ENCODE measurements at regions not wholly inside any gene's neighbourhood (a gene's known extent, or its start where the extent isn't known, plus 50 kb on each side); places are given as distances from the start of the nearest gene placed in this dataset.

GRCh38 chr1:83583351-83584014 is 415.4 kb downstream of the TTLL7 start:
- H3K9me3 Mint-ChIP-seq, result peaks cover 39% of the 10 kb centered on the region
- peaks cover 7% of the 10 kb centered on the region for H3K36me3 Mint-ChIP-seq
- H3K4me1 Mint-ChIP-seq, result peaks cover under 1% of the 10 kb centered on the region
- no peak for DNase-seq (ENCODE audit: low spot score in 2 of 2, unreplicated experiment in 2 of 2)
- H3K27me3 Mint-ChIP-seq (ENCODE audit: low read depth), result no peaks in the 10 kb centered on the region
- no peak overlapping the region for H3K27ac Mint-ChIP-seq
- TF ChIP-seq, protein P1, sequence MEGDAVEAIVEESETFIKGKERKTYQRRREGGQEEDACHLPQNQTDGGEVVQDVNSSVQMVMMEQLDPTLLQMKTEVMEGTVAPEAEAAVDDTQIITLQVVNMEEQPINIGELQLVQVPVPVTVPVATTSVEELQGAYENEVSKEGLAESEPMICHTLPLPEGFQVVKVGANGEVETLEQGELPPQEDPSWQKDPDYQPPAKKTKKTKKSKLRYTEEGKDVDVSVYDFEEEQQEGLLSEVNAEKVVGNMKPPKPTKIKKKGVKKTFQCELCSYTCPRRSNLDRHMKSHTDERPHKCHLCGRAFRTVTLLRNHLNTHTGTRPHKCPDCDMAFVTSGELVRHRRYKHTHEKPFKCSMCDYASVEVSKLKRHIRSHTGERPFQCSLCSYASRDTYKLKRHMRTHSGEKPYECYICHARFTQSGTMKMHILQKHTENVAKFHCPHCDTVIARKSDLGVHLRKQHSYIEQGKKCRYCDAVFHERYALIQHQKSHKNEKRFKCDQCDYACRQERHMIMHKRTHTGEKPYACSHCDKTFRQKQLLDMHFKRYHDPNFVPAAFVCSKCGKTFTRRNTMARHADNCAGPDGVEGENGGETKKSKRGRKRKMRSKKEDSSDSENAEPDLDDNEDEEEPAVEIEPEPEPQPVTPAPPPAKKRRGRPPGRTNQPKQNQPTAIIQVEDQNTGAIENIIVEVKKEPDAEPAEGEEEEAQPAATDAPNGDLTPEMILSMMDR (IDR thresholded peaks at IDR 0.05; ENCODE audit: unreplicated experiment), result no peak
- H3K4me3 Mint-ChIP-seq, result no peak overlapping the region

- Mint-ChIP-seq H3K27me3 (ENCODE audit: low read depth) (no peaks in the 10 kb centered on the region), H3K4me1 (peaks cover 3% of the 10 kb centered on the region), H3K9me3 (peaks cover 30% of the 10 kb centered on the region), H3K36me3 (peaks cover 6% of the 10 kb centered on the region), H3K4me3 (no peak overlapping the region), H3K27ac (no peak overlapping the region)
- TF ChIP-seq, protein P1 (IDR thresholded peaks at IDR 0.05; ENCODE audit: unreplicated experiment), result no peak
- DNase-seq (ENCODE audit: low spot score in 2 of 2, unreplicated experiment in 2 of 2), result no peak
Measured at GRCh38 chr1:83581747-83582146, 417.2 kb downstream of the TTLL7 start.

GRCh38 chr1:83574791-83575190 is 424.1 kb downstream of the TTLL7 start:
- Mint-ChIP-seq H3K9me3 (peaks cover 9% of the 10 kb centered on the region), H3K36me3 (no peaks in the 10 kb centered on the region), H3K4me3 (no peak overlapping the region), H3K4me1 (peaks cover 3% of the 10 kb centered on the region), H3K27me3 (ENCODE audit: low read depth) (no peaks in the 10 kb centered on the region), H3K27ac (no peak overlapping the region)
- no peak for DNase-seq (ENCODE audit: low spot score in 2 of 2, unreplicated experiment in 2 of 2)
- TF ChIP-seq, protein P1 (IDR thresholded peaks at IDR 0.05; ENCODE audit: unreplicated experiment), result no peak

DNA sequence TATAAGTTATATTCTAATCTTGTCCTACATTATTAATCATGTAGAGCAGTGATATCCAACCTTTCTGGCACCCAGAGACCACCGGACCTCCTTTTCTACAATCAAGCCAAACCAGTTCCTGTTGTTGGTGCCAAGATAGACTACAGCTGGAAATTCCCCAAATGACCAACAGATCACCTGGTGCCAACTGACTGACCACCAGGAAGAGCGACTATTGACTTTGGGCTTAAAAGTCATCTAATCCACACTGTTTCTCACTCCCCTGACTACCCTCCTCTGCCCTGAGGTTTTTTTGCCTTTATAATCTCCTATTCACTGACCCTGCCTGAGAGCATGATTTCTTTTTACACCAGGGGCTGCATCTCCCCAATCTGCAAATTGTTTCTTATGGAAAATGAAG is 425.2 kb downstream of the TTLL7 start:
- Mint-ChIP-seq H3K9me3 (peaks cover 8% of the 10 kb centered on the region), H3K4me1 (peaks cover 3% of the 10 kb centered on the region), H3K27me3 (ENCODE audit: low read depth) (no peaks in the 10 kb centered on the region), H3K4me3 (no peak overlapping the region), H3K36me3 (no peaks in the 10 kb centered on the region), H3K27ac (no peak overlapping the region)
- TF ChIP-seq, protein P1 (IDR thresholded peaks at IDR 0.05; ENCODE audit: unreplicated experiment), result no peak
- no peak for DNase-seq (ENCODE audit: low spot score in 2 of 2, unreplicated experiment in 2 of 2)

DNA sequence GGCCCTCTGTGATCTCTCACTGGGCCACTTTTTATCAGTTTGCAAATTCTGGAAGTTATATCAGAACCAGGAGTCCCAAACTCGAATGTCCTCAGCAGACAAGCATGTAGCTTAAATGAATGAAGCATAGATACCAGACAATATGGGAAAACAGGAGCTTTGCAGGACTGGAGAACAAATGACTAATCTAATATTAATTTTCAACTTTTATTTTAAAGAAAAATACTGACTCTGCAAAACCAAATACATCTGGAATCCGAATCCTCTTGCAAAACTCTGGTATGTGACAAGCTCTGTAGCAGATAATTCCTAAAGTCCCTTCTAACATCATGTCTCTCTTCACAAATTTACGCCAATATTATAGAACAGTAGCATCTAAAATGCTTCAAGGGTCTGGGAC is 427.4 kb downstream of the TTLL7 start:
- no peak for DNase-seq (ENCODE audit: low spot score in 2 of 2, unreplicated experiment in 2 of 2)
- H3K36me3 Mint-ChIP-seq, result no peaks in the 10 kb centered on the region
- H3K27me3 Mint-ChIP-seq (ENCODE audit: low read depth), result no peaks in the 10 kb centered on the region
- H3K4me3 Mint-ChIP-seq, result no peak overlapping the region
- TF ChIP-seq, protein P1 (IDR thresholded peaks at IDR 0.05; ENCODE audit: unreplicated experiment), result no peak
- H3K9me3 Mint-ChIP-seq, result peaks cover 8% of the 10 kb centered on the region
- H3K27ac Mint-ChIP-seq, result no peak overlapping the region
- H3K4me1 Mint-ChIP-seq, result no peaks in the 10 kb centered on the region
